Ovary (tissue), 3 donors: ENCODE measurements at regions not wholly inside any gene's neighbourhood (a gene's known extent, or its start where the extent isn't known, plus 50 kb on each side); places are given as distances from the start of the nearest gene placed in this dataset.

Experiments used
- EP300 ChIP-seq: sonication (generic); formaldehyde crosslinking; IDR thresholded peaks from one replicate; pipeline ENCODE4 v1.6.1; 2017; ENCODE audit warnings: antibody characterized with exemption
- TF ChIP-seq, protein P1 (sequence below), 3 donors: fragments of 450-650 bp in 2 of 3; fragments of 200-600 bp in 1 of 3; IDR thresholded peaks; one replicate each; pipeline versions ENCODE4 v1.5.1 to v1.8.0; 2016 to 2022; ENCODE audit warnings: antibody characterized with exemption in 3 of 3, mild to moderate bottlenecking in 1 of 3
- donor health status: DM: no; HTN: no; CAD: no.

DNA sequence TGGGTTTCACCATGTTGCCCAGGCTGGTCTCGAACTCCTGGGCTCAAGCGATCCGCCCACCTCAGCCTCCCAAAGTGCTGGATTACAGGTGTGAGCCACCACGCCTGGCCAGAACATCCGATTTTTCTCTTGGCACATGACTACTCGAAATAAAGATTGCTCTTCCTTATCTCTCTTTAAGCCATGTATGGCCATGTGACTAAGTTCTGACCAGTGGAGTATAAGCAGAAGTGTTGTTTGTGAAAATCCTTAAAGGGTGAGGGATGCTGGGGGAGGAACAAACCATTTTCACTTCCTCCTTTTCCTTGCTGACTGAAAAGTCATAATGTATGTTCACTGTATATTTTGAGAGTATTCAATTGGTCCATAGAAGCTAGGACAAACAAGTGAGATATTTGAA is 50.7 kb upstream of the ATF7IP start:
- TF ChIP-seq, protein P1, sequence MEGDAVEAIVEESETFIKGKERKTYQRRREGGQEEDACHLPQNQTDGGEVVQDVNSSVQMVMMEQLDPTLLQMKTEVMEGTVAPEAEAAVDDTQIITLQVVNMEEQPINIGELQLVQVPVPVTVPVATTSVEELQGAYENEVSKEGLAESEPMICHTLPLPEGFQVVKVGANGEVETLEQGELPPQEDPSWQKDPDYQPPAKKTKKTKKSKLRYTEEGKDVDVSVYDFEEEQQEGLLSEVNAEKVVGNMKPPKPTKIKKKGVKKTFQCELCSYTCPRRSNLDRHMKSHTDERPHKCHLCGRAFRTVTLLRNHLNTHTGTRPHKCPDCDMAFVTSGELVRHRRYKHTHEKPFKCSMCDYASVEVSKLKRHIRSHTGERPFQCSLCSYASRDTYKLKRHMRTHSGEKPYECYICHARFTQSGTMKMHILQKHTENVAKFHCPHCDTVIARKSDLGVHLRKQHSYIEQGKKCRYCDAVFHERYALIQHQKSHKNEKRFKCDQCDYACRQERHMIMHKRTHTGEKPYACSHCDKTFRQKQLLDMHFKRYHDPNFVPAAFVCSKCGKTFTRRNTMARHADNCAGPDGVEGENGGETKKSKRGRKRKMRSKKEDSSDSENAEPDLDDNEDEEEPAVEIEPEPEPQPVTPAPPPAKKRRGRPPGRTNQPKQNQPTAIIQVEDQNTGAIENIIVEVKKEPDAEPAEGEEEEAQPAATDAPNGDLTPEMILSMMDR (IDR thresholded peaks at IDR 0.05): no peak
- no peak for TF ChIP-seq EP300
